ENCODE measurements at regions not wholly inside any gene's neighbourhood (a gene's known extent, or its start where the extent isn't known, plus 50 kb on each side); places are given as distances from the start of the nearest gene placed in this dataset.
A peak's percentile ranks its signal among the peaks of the same experiment; 100 is the strongest.

DNA sequence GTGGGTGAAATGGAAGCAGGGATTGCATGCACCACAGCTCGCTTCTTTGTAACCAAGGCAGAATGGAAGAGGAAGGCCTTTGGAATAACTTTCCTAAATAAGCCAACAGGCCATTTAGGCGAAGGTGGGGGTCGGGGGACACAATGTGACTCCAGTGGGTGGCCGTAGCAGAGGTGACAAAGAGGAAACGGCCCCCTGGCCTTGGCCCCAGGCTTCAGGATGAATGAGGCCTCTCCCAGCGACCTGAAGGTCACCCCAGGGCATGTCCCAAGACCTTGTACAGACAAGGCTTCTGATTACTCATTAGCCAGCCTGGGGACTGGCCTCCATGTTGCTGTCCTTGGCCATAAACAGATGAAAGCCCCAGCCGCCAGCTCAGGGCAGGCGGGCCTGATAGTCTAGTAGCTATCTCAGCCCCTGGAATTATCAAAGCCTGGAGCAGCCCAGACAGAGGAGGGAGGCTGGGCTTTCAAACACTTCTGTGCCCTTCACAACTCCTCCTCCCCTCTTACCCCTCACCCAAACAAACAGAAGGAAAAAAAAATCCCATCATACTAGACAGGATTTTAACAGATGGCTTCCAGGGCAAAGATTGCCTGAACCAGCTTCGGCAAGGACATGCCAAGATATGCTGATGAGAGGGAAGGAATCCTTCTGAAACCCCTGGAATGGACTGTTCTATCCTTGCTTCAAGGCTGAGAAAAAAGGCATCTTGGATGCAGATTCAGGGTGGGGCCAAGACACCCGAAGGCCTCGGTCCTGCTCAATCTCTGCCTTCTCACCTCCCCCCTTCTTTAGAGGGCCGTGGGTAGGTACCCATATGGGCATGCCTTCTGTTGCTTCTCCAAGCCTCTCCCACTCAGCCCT lies 142.3 kb upstream of the PARP11 start:
- no peaks in the 10 kb centered on the region for H3K4me1 ChIP-seq (ENCODE audit: control insufficient read depth, insufficient read depth, low read length)
- DNase-seq (ENCODE audit: low read depth in 4 of 6, low spot score in 6 of 6): peak in 1 of 6 donors; percentile 72
- H3K27ac ChIP-seq (ENCODE audit: low read depth, low read length): no peak overlapping the region
- 71% methylated on average over 10 of the region's 12 CpGs for WGBS (ENCODE audit: insufficient coverage)
- no peaks in the 10 kb centered on the region for H3K9me3 ChIP-seq (ENCODE audit: control insufficient read depth, insufficient read depth, low read length)
- H3K4me3 ChIP-seq (ENCODE audit: low read depth, low read length): no peak overlapping the region
- H3K27me3 ChIP-seq (ENCODE audit: control insufficient read depth, insufficient read depth, low read length): peaks cover 2% of the 10 kb centered on the region
- H3K36me3 ChIP-seq (ENCODE audit: control insufficient read depth, insufficient read depth, low read length): no peaks in the 10 kb centered on the region

DNA sequence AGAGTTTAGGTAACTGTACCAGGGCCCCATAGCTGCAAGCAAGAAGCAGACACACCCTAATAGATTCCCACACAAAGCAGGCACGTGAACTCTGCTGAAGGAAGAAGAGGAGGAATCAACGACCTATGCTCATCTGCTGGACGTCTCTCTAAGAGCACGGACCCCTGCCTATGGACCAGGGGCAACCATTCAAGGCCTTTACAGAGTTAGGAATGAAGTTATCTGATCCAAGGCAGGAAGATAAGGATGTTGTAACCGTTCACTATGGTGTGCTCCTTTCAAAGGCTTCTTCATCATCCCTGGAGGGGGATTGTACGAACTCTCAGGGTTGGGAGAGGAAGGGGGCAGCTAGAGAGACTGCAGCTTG lies 141.6 kb upstream of the PARP11 start:
- Histone ChIP-seq H3K9me3 (ENCODE audit: control insufficient read depth, insufficient read depth, low read length) (no peaks in the 10 kb centered on the region), H3K4me3 (ENCODE audit: low read depth, low read length) (no peak overlapping the region), H3K4me1 (ENCODE audit: control insufficient read depth, insufficient read depth, low read length) (no peaks in the 10 kb centered on the region), H3K36me3 (ENCODE audit: control insufficient read depth, insufficient read depth, low read length) (no peaks in the 10 kb centered on the region), H3K27me3 (ENCODE audit: control insufficient read depth, insufficient read depth, low read length) (peaks cover 2% of the 10 kb centered on the region), H3K27ac (ENCODE audit: low read depth, low read length) (no peak overlapping the region)
- DNase-seq (ENCODE audit: low read depth in 4 of 6, low spot score in 6 of 6): no peak
- 83% methylated on average over 4 of the region's 6 CpGs for WGBS (ENCODE audit: insufficient coverage)

DNA sequence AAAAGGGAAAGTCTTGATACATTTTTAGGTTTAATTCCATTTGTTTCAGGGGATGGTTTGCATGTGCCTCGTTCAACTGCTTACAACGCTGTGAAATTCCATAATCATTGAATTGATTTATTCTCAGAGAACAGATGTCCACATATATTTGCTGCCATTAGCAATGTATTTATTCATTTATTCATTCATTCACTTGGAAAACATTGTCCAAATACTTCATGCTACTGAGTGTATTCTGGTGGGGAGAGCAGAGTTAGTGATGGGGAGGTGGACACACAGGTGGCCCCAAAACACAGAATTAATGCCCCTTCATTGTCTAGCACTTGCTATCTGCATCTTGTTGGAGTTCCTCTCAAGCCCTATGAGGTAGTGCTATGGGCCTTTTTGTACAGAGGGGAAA lies 141.2 kb upstream of the PARP11 start:
- Histone ChIP-seq H3K4me1 (ENCODE audit: control insufficient read depth, insufficient read depth, low read length) (no peaks in the 10 kb centered on the region), H3K36me3 (ENCODE audit: control insufficient read depth, insufficient read depth, low read length) (no peaks in the 10 kb centered on the region), H3K27ac (ENCODE audit: low read depth, low read length) (no peak overlapping the region), H3K9me3 (ENCODE audit: control insufficient read depth, insufficient read depth, low read length) (no peaks in the 10 kb centered on the region), H3K4me3 (ENCODE audit: low read depth, low read length) (no peak overlapping the region), H3K27me3 (ENCODE audit: control insufficient read depth, insufficient read depth, low read length) (peaks cover 2% of the 10 kb centered on the region)
- WGBS (ENCODE audit: insufficient coverage): no CpG with 5 or more reads among the region's 2 CpGs
- peak in 1 of 6 donors; percentile 66 for DNase-seq (ENCODE audit: low read depth in 4 of 6, low spot score in 6 of 6)

DNA sequence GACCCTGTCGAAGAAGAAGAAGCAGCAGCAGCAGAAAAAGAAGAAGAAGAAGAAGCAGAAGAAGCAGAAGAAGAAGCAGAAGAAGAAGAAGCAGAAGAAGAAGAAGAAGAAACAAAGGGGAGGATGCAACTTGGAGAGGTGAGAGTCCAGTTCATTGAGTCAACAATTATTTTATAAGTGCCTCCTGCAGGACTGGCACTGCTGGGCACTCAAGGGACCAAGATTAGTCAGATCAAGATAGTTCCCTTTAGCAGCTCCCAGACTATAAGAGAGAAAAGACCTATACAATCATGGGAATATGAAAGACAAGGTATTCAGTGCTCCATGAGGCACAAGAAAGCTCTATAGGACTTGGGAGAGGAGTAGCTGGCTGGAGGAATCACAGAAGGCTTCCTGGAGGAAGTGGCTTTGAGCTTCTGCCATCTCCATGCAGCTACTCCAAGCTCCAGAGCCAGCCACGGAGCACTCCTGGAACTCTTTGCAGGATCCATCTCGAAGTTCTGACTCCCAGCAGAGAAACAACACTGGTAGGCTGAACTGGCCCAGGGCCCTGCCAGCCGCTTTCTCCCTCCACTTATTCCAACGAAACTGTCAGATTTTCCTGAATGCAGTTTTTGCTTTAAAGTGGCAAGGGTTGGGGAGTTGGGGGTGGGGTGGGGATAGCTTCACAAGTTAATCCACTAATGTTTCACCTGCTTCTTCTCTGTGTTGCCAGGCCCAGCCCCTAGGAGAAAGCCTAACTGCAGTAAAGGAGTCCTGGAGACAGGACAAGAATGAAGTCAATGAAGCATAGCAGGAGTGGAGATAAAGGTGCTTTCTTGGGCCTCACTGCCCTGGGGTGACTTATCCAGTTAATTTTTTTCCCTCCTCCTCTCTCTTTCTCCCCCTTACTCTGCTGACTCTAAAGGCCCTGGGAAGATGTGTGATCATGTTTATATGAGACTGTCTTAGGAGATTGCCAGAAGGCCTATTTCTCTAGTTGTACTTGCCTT lies 140.1 kb upstream of the PARP11 start:
- H3K36me3 ChIP-seq (ENCODE audit: control insufficient read depth, insufficient read depth, low read length): no peaks in the 10 kb centered on the region
- H3K9me3 ChIP-seq (ENCODE audit: control insufficient read depth, insufficient read depth, low read length): no peaks in the 10 kb centered on the region
- 83% methylated on average over 3 of the region's 5 CpGs for WGBS (ENCODE audit: insufficient coverage)
- peaks cover 2% of the 10 kb centered on the region for H3K27me3 ChIP-seq (ENCODE audit: control insufficient read depth, insufficient read depth, low read length)
- no peak overlapping the region for H3K27ac ChIP-seq (ENCODE audit: low read depth, low read length)
- H3K4me3 ChIP-seq (ENCODE audit: low read depth, low read length): no peak overlapping the region
- H3K4me1 ChIP-seq (ENCODE audit: control insufficient read depth, insufficient read depth, low read length): no peaks in the 10 kb centered on the region
- no peak for DNase-seq (ENCODE audit: low read depth in 4 of 6, low spot score in 6 of 6)

DNA sequence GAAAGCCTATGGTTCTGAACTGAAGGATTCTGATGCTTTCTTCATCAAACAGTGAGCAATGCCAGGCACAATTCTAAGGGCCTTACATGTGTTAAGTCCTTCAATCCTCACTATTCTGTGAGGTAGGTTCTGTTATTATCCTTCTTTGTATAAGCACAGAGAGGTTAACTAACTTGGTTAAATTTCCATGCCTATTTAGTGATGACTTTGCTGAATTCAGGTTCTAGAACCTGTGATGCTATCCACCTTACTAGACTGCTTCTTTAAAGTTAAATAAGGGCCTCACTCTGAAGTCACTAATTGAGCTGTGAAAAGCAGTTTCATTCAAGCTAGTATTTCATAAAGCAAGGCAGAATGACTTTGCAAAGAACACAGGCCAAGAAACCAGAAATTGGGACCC lies 138.9 kb upstream of the PARP11 start:
- Histone ChIP-seq H3K27me3 (ENCODE audit: control insufficient read depth, insufficient read depth, low read length) (no peaks in the 10 kb centered on the region), H3K4me1 (ENCODE audit: control insufficient read depth, insufficient read depth, low read length) (no peaks in the 10 kb centered on the region), H3K9me3 (ENCODE audit: control insufficient read depth, insufficient read depth, low read length) (no peaks in the 10 kb centered on the region), H3K27ac (ENCODE audit: low read depth, low read length) (no peak overlapping the region), H3K36me3 (ENCODE audit: control insufficient read depth, insufficient read depth, low read length) (no peaks in the 10 kb centered on the region), H3K4me3 (ENCODE audit: low read depth, low read length) (no peak overlapping the region)
- no peak for DNase-seq (ENCODE audit: low read depth in 4 of 6, low spot score in 6 of 6)

DNA sequence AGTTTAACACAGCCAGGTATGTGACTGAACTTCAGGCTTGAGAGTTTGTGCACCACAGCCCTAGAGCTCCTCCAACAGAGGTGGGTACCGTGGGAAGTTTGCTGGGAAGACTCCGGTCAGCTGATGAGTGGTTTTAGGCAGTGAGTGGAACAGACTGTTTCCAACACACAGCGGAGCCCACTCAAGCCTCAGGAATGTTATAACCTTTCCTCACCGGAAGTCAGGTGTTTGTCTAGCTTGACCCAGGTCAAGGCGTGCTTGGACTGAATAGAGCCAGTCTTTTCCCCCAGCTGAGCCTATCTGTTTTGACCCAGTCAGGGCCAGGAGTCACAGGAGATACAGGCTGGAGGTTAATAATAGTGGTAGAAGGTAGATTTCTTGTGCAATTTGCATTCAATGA lies 138.4 kb upstream of the PARP11 start:
- no peak for DNase-seq (ENCODE audit: low read depth in 4 of 6, low spot score in 6 of 6)
- 100% methylated on average over 3 of the region's 5 CpGs for WGBS (ENCODE audit: insufficient coverage)

DNA sequence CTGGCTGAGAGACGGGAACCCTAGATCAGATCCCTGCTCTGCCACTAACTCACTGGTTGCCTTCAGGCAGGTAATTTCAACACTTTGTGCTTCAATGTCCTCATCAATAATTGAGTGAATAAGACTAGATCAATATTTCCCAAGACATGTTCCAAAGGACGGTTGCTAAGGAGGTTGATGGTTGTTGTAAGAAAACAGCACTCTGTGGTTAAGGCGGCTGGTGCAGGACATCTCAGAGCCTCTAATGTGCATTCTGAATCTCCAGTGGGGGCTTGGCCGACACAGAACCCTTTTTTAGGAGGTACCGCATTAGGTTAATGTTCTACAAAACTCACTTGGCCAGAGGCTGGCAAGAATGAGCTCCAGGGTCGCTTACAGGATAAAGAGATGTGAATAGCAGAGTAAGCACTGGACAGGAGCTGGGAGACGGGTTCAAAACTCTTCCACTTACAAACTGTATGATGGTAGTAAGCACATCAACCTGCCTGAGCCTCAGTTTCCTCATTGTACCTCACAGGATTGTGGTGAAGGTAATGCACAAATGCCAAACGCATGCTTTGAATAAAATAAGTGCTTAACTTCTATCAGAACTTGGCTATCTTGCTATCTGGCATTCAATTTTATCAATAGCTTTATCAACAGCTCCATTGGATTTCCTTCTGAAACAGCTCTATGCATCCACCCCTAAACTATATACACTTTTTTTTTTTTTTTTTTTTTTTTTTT lies 136.9 kb upstream of the PARP11 start:
- Histone ChIP-seq H3K36me3 (ENCODE audit: control insufficient read depth, insufficient read depth, low read length) (no peaks in the 10 kb centered on the region), H3K27me3 (ENCODE audit: control insufficient read depth, insufficient read depth, low read length) (no peaks in the 10 kb centered on the region), H3K9me3 (ENCODE audit: control insufficient read depth, insufficient read depth, low read length) (no peaks in the 10 kb centered on the region), H3K4me1 (ENCODE audit: control insufficient read depth, insufficient read depth, low read length) (no peaks in the 10 kb centered on the region), H3K4me3 (ENCODE audit: low read depth, low read length) (no peak overlapping the region), H3K27ac (ENCODE audit: low read depth, low read length) (no peak overlapping the region)
- DNase-seq (ENCODE audit: low read depth in 4 of 6, low spot score in 6 of 6): no peak
- 70% methylated on average over 5 of the region's 8 CpGs for WGBS (ENCODE audit: insufficient coverage)

More for the DNA sequence above, 138.4 kb upstream of the PARP11 start:
- Histone ChIP-seq H3K27me3 (ENCODE audit: control insufficient read depth, insufficient read depth, low read length) (no peaks in the 10 kb centered on the region), H3K4me3 (ENCODE audit: low read depth, low read length) (no peak overlapping the region), H3K36me3 (ENCODE audit: control insufficient read depth, insufficient read depth, low read length) (no peaks in the 10 kb centered on the region), H3K9me3 (ENCODE audit: control insufficient read depth, insufficient read depth, low read length) (no peaks in the 10 kb centered on the region), H3K4me1 (ENCODE audit: control insufficient read depth, insufficient read depth, low read length) (no peaks in the 10 kb centered on the region), H3K27ac (ENCODE audit: low read depth, low read length) (no peak overlapping the region)

DNA sequence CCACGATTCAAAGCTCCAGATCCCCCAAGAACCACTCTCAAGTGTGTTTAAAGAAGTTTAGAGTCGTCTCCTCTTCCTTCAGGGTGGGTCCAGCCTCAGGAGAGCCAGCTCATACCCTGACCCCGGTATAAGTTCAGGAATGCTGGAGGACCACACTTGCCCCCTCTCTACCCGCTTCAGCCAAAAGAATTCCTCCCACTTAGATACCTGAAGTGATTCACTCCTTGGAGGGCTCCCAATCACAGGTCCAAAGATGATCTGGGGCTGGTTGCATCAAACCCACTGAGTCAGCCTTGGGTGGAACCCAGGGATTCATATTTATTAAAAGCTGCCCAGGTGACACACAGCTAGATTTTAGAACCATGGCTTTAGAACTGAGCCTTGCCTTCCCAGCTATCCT lies 133.5 kb upstream of the PARP11 start:
- 93% methylated on average over 3 of the region's 4 CpGs for WGBS (ENCODE audit: insufficient coverage)
- Histone ChIP-seq H3K4me1 (ENCODE audit: control insufficient read depth, insufficient read depth, low read length) (no peaks in the 10 kb centered on the region), H3K36me3 (ENCODE audit: control insufficient read depth, insufficient read depth, low read length) (no peaks in the 10 kb centered on the region), H3K27ac (ENCODE audit: low read depth, low read length) (no peak overlapping the region), H3K9me3 (ENCODE audit: control insufficient read depth, insufficient read depth, low read length) (no peaks in the 10 kb centered on the region), H3K4me3 (ENCODE audit: low read depth, low read length) (no peak overlapping the region), H3K27me3 (ENCODE audit: control insufficient read depth, insufficient read depth, low read length) (no peaks in the 10 kb centered on the region)
- no peak for DNase-seq (ENCODE audit: low read depth in 4 of 6, low spot score in 6 of 6)

DNA sequence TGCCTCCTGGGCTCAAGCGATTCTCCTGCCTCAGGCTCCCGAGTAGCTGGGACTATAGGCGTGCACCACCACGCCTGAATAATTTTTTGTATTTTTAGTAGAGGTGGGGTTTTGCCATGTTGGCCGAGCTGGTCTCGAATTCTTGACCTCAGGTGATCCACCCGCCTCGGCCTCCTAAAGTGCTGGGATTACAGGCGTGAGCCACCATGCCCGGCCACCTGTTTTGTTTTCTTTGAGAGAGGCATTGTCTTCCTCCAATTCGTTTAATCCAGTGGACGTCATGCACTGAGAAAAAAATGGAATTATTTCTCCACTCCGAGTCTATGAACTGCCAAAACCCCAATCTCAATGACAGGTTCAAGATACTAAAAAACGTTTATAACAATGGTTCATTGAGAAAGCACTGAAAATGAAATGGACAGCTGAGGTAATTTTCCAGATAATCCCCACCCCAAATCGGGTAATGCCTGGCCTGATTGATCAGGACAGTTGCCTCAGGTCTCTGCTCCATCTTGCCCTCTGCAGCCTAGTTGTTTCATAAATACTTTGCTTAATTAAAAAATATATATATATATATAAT lies 132.7 kb upstream of the PARP11 start:
- WGBS (ENCODE audit: insufficient coverage): 93% methylated on average over 9 of the region's 15 CpGs
- no peak for DNase-seq (ENCODE audit: low read depth in 4 of 6, low spot score in 6 of 6)
- H3K9me3 ChIP-seq (ENCODE audit: control insufficient read depth, insufficient read depth, low read length): no peaks in the 10 kb centered on the region
- no peaks in the 10 kb centered on the region for H3K4me1 ChIP-seq (ENCODE audit: control insufficient read depth, insufficient read depth, low read length)
- H3K4me3 ChIP-seq (ENCODE audit: low read depth, low read length): no peak overlapping the region
- no peaks in the 10 kb centered on the region for H3K27me3 ChIP-seq (ENCODE audit: control insufficient read depth, insufficient read depth, low read length)
- H3K27ac ChIP-seq (ENCODE audit: low read depth, low read length): no peak overlapping the region
- H3K36me3 ChIP-seq (ENCODE audit: control insufficient read depth, insufficient read depth, low read length): no peaks in the 10 kb centered on the region

Measured in spinal cord (tissue), 9 donors.